Lower leg skin (tissue), 3 donors: ENCODE measurements at regions not wholly inside any gene's neighbourhood (a gene's known extent, or its start where the extent isn't known, plus 50 kb on each side); places are given as distances from the start of the nearest gene placed in this dataset.

Source experiments
- POLR2A ChIP-seq, 2 donors: fragments of 450-650 bp; IDR thresholded peaks; one replicate each; pipeline ENCODE4 v1.6.1; 2016 to 2017; ENCODE audit warnings: antibody characterized with exemption in 2 of 2, mild to moderate bottlenecking in 1 of 2, moderate library complexity in 1 of 2
- TF ChIP-seq, protein P1 (sequence below), 3 donors: fragments of 450-650 bp; IDR thresholded peaks; one replicate each; pipeline ENCODE4 v1.5.1; 2016; ENCODE audit warnings: antibody characterized with exemption in 3 of 3, mild to moderate bottlenecking in 3 of 3, moderate library complexity in 2 of 3

DNA sequence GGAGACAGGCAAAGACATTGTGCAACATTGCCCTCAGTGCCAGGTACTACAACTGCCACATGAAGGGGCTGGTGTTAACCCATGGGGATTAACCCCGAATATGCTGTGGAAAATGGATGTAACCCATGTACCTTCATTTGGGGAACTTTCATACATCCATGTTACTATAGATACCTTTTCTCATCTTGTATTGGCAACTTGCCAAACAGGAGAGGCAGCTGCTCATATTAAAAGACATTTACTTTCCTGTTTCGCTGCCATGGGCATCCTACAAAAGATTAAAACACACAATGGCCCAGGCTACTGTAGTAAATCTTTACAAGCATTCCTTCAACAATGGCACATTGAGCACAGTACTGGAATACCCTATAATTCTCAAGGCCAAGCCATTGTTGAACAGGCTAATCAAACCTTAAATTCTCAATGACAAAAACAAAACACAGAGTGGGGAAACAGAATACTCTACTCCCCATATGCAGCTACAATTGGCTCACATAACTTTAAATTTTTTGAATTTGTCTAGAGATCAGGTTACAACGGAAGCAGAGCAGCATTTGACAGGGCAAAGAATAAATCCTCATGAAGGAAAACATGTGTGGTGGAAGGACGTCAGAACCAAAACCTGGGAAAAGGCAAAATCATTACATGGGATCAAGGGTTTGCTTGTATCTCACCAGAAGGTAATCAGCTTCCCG, 1723.5 kb upstream of the LRRTM1 start:
- TF ChIP-seq, protein P1, sequence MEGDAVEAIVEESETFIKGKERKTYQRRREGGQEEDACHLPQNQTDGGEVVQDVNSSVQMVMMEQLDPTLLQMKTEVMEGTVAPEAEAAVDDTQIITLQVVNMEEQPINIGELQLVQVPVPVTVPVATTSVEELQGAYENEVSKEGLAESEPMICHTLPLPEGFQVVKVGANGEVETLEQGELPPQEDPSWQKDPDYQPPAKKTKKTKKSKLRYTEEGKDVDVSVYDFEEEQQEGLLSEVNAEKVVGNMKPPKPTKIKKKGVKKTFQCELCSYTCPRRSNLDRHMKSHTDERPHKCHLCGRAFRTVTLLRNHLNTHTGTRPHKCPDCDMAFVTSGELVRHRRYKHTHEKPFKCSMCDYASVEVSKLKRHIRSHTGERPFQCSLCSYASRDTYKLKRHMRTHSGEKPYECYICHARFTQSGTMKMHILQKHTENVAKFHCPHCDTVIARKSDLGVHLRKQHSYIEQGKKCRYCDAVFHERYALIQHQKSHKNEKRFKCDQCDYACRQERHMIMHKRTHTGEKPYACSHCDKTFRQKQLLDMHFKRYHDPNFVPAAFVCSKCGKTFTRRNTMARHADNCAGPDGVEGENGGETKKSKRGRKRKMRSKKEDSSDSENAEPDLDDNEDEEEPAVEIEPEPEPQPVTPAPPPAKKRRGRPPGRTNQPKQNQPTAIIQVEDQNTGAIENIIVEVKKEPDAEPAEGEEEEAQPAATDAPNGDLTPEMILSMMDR (IDR thresholded peaks at IDR 0.05), result no peak
- no peak for TF ChIP-seq POLR2A (IDR thresholded peaks at IDR 0.05)
